GM23248 (cell line): ENCODE measurements at regions not wholly inside any gene's neighbourhood (a gene's known extent, or its start where the extent isn't known, plus 50 kb on each side); places are given as distances from the start of the nearest gene placed in this dataset.

Experiments used
- EZH2 ChIP-seq: fragments of 200-600 bp; sonication (generic); IDR thresholded peaks from 2 replicates; pipeline ENCODE4 v1.6.1; 2018; ENCODE audit warnings: antibody characterized with exemption, mild to moderate bottlenecking; ENCODE audit not compliant: insufficient read depth, poor library complexity, severe bottlenecking
- EZH2phosphoT487 ChIP-seq: fragments of 200-600 bp; sonication (generic); IDR thresholded peaks from 2 replicates; pipeline ENCODE4 v1.6.1; 2018; ENCODE audit warnings: antibody characterized with exemption, moderate library complexity, mild to moderate bottlenecking, low read depth; ENCODE audit not compliant: insufficient read depth

- TF ChIP-seq EZH2 (no peak), EZH2phosphoT487 (no peak)
Observed at GRCh38 chr10:121165276-121165675, 314.1 kb downstream of the WDR11 start.
